K562 (cell line): ENCODE measurements at regions not wholly inside any gene's neighbourhood (a gene's known extent, or its start where the extent isn't known, plus 50 kb on each side); places are given as distances from the start of the nearest gene placed in this dataset.

Source experiments
- BRCA1 ChIP-seq, 2 experiments: fragments of 450-650 bp in 1 of 2; sonication (generic) in 1 of 2; formaldehyde crosslinking in 1 of 2; IDR thresholded peaks; 2 replicates each; pipeline versions ENCODE4 v1.5.0 to v1.6.1; 2017 to 2020; ENCODE audit warnings: mild to moderate bottlenecking in 1 of 2, missing genetic modification reagents in 1 of 2
- ZBTB40 ChIP-seq, 2 experiments: fragments of 450-650 bp in 1 of 2; sonication (generic) in 1 of 2; formaldehyde crosslinking in 1 of 2; IDR thresholded peaks; 2 replicates each; pipeline versions ENCODE4 v1.7.1 to v1.9.0; 2016 to 2022; ENCODE audit warnings: inconsistent platforms in 1 of 2, mild to moderate bottlenecking in 1 of 2, missing genetic modification reagents in 1 of 2

GRCh38 chr11:79809487-79809886, 368.7 kb upstream of the TENM4 start (continued):
- no peak for TF ChIP-seq ZBTB40 (IDR thresholded peaks at IDR 0.05)
- no peak for TF ChIP-seq ZBTB40 (CRISPR knock-in tag; IDR thresholded peaks at IDR 0.05)
- TF ChIP-seq BRCA1 (IDR thresholded peaks at IDR 0.05): no peak
- no peak for TF ChIP-seq BRCA1 (CRISPR knock-in tag; IDR thresholded peaks at IDR 0.05)
